H1 (cell line): ENCODE measurements at regions not wholly inside any gene's neighbourhood (a gene's known extent, or its start where the extent isn't known, plus 50 kb on each side); places are given as distances from the start of the nearest gene placed in this dataset.

ENCODE experiments used
- CTCF ChIA-PET: fragments of 300-600 bp; sonication (Branson Sonifier 250); formaldehyde crosslinking; loops from one replicate; lab custom pipeline; 2021; ENCODE audit not compliant: partially characterized antibody; lab: Charles Lee
- POLR2A ChIA-PET: fragments of 300-600 bp; sonication (Branson Sonifier 250); formaldehyde crosslinking; loops from one replicate; lab custom pipeline; 2021; ENCODE audit warnings: inconsistent platforms; ENCODE audit not compliant: partially characterized antibody; lab: Charles Lee
- DNase-seq, 2 experiments: peaks; one replicate each; pipeline versions ENCODE4 v3.0.0 to v3.0.0-alpha.2; 2010 to 2022; ENCODE audit warnings: low spot score in 2 of 2, low read depth in 1 of 2, mixed read lengths in 1 of 2
- FAIRE-seq: peaks from 2 replicates; lab custom pipeline; 2011; peaks lifted over from hg19 to GRCh38; lab: Jason Lieb, UNC
- H2AFZ ChIP-seq: 2 replicates; pipeline ENCODE4 v1.8.1; 2012; ENCODE audit warnings: low read length, inconsistent platforms
- H2AK5ac ChIP-seq: 2 replicates; pipeline ENCODE4 v1.6.1; 2013; ENCODE audit warnings: low read depth, low read length
- H2BK120ac ChIP-seq: replicated peaks from 2 replicates; pipeline ENCODE3; 2013; ENCODE audit warnings: low read depth, low read length, inconsistent platforms
- H2BK12ac ChIP-seq: 2 replicates; pipeline ENCODE4 v1.6.1; 2013; ENCODE audit warnings: low read depth, low read length
- H2BK15ac ChIP-seq: 2 replicates; pipeline ENCODE4 v1.6.1; 2013; ENCODE audit warnings: low read length
- H2BK20ac ChIP-seq: 2 replicates; pipeline ENCODE4 v1.6.1; 2013; ENCODE audit warnings: low read length
- H2BK5ac ChIP-seq: 2 replicates; pipeline ENCODE4 v1.6.1; 2013; ENCODE audit warnings: low read depth, low read length
- H3K14ac ChIP-seq: 2 replicates; pipeline ENCODE4 v1.6.1; 2013; ENCODE audit warnings: inconsistent platforms; ENCODE audit not compliant: insufficient read length
- H3K18ac ChIP-seq: 2 replicates; pipeline ENCODE4 v1.6.1; 2013; ENCODE audit warnings: low read length; ENCODE audit errors: extremely low read depth
- H3K23ac ChIP-seq: 2 replicates; pipeline ENCODE4 v1.6.1; 2013; ENCODE audit warnings: inconsistent platforms; ENCODE audit not compliant: insufficient read length
- H3K23me2 ChIP-seq: 2 replicates; pipeline ENCODE4 v1.6.1; 2013; ENCODE audit warnings: low read depth, low read length
- H3K27ac ChIP-seq: 2 replicates; pipeline ENCODE4 v1.6.1; 2011; ENCODE audit warnings: low read depth, low read length, inconsistent platforms
- H3K27me3 ChIP-seq, 4 experiments: replicated peaks in 1 of 4; 1 replicate in 1 of 4; 2 replicates in 3 of 4; pipeline versions ENCODE4 v1.6.1 to v1.8.1; 2011 to 2013; ENCODE audit warnings: low read length in 3 of 4, mild to moderate bottlenecking in 3 of 4, inconsistent platforms in 2 of 4, mixed read lengths in 2 of 4, moderate library complexity in 1 of 4; ENCODE audit not compliant: control insufficient read depth in 3 of 4, insufficient read depth in 3 of 4; ENCODE audit errors: extremely low read depth in 1 of 4
- H3K36me3 ChIP-seq, 4 experiments: 2 replicates each; pipeline versions ENCODE4 v1.6.1 to v1.8.1; 2011 to 2013; ENCODE audit warnings: mild to moderate bottlenecking in 4 of 4, low read length in 3 of 4, moderate library complexity in 2 of 4, control low read depth in 1 of 4, inconsistent platforms in 1 of 4; ENCODE audit not compliant: insufficient read depth in 4 of 4, control insufficient read depth in 2 of 4
- H3K4ac ChIP-seq: replicated peaks from 2 replicates; pipeline ENCODE3; 2013; ENCODE audit warnings: low read length, low read depth, mixed read lengths, inconsistent platforms; ENCODE audit not compliant: insufficient read length
- H3K4me1 ChIP-seq, 4 experiments: replicated peaks in 1 of 4; 1 replicate in 1 of 4; 2 replicates in 3 of 4; pipeline versions ENCODE4 v1.6.1 to v1.8.1; 2011 to 2013; ENCODE audit warnings: low read length in 3 of 4, inconsistent platforms in 2 of 4, mixed read lengths in 1 of 4; ENCODE audit not compliant: insufficient read depth in 4 of 4, control insufficient read depth in 3 of 4
- H3K4me2 ChIP-seq, 2 experiments: 2 replicates each; pipeline versions ENCODE4 v1.6.1 to v1.8.1; 2011 to 2013; ENCODE audit warnings: low read depth in 2 of 2, low read length in 2 of 2, control low read depth in 1 of 2, inconsistent platforms in 1 of 2, mild to moderate bottlenecking in 1 of 2; ENCODE audit not compliant: insufficient read depth in 1 of 2
- H3K4me3 ChIP-seq, 4 experiments: fragments of 200-600, 300-600 bp in 1 of 4; sonication (generic), shearing (Covaris generic), sonication (Bioruptor Twin) in 1 of 4; 2 replicates each; pipeline versions ENCODE4 v1.5.1 to v1.8.1; 2011 to 2016; ENCODE audit warnings: low read length in 4 of 4, low read depth in 3 of 4, control low read depth in 2 of 4, inconsistent platforms in 2 of 4, mild to moderate bottlenecking in 2 of 4, mixed read lengths in 1 of 4, moderate library complexity in 1 of 4; ENCODE audit not compliant: insufficient read depth in 2 of 4; ENCODE audit errors: extremely low read depth in 1 of 4
- H3K56ac ChIP-seq: replicated peaks from 2 replicates; pipeline ENCODE3; 2013; ENCODE audit warnings: low read depth, mild to moderate bottlenecking, mixed read lengths, low read length, inconsistent platforms; ENCODE audit not compliant: insufficient read length
- H3K79me1 ChIP-seq: 2 replicates; pipeline ENCODE4 v1.6.1; 2013; ENCODE audit warnings: low read depth, low read length, control low read depth
- H3K79me2 ChIP-seq, 2 experiments: 2 replicates each; pipeline versions ENCODE4 v1.6.1 to v1.8.1; 2012 to 2013; ENCODE audit warnings: low read length in 2 of 2, mild to moderate bottlenecking in 2 of 2, inconsistent platforms in 1 of 2; ENCODE audit not compliant: insufficient read depth in 2 of 2, control insufficient read depth in 1 of 2
- H3K9ac ChIP-seq, 4 experiments: replicated peaks in 1 of 4; 1 replicate in 1 of 4; 2 replicates in 3 of 4; pipeline versions ENCODE4 v1.6.1 to v1.8.1; 2011 to 2013; ENCODE audit warnings: low read depth in 3 of 4, low read length in 3 of 4, control low read depth in 2 of 4, mild to moderate bottlenecking in 2 of 4, moderate library complexity in 2 of 4, inconsistent platforms in 1 of 4; ENCODE audit errors: extremely low read depth in 1 of 4
- H3K9me3 ChIP-seq, 2 experiments: 2 replicates each; pipeline versions ENCODE4 v1.6.1 to v1.8.1; 2012 to 2013; ENCODE audit warnings: mild to moderate bottlenecking in 2 of 2, moderate library complexity in 2 of 2, control low read depth in 1 of 2, inconsistent platforms in 1 of 2, low read depth in 1 of 2, low read length in 1 of 2, mixed read lengths in 1 of 2; ENCODE audit not compliant: insufficient read depth in 2 of 2
- H4K20me1 ChIP-seq, 2 experiments: replicated peaks in 1 of 2; 2 replicates each; pipeline versions ENCODE3 to v1.8.1; 2011 to 2013; ENCODE audit warnings: inconsistent platforms in 2 of 2, low read length in 2 of 2, mild to moderate bottlenecking in 1 of 2; ENCODE audit not compliant: insufficient read depth in 2 of 2, control insufficient read depth in 1 of 2
- H4K5ac ChIP-seq: 2 replicates; pipeline ENCODE4 v1.6.1; 2013; ENCODE audit warnings: low read length, low read depth, mixed read lengths, inconsistent platforms; ENCODE audit not compliant: insufficient read length
- H4K8ac ChIP-seq: 2 replicates; pipeline ENCODE4 v1.8.0; 2013; ENCODE audit warnings: mild to moderate bottlenecking, moderate library complexity, low read length, inconsistent platforms; ENCODE audit not compliant: insufficient read depth; ENCODE audit errors: extremely low read depth
- H4K91ac ChIP-seq: replicated peaks from 2 replicates; pipeline ENCODE3; 2013; ENCODE audit warnings: low read length, mixed read lengths, inconsistent platforms; ENCODE audit not compliant: insufficient read length
- EGR1 ChIP-seq: IDR thresholded peaks from 2 replicates; pipeline ENCODE4 v1.6.1; 2011; ENCODE audit warnings: low read depth, low read length, borderline replicate concordance
- SIRT6 ChIP-seq: IDR thresholded peaks from one replicate; pipeline ENCODE4 v1.7.1; 2012; ENCODE audit warnings: low read length, inconsistent platforms
- TAF7 ChIP-seq: optimal IDR thresholded peaks from 2 replicates; pipeline ENCODE3; 2011; ENCODE audit warnings: low read depth, mild to moderate bottlenecking, inconsistent platforms, low read length, moderate library complexity, borderline replicate concordance
- WGBS, 2 experiments: shearing (Covaris generic) in 1 of 2; methylation state at CpG; one replicate each; pipeline versions ENCODE4 v1.1.6 to v1.1.7; 2013 to 2015; ENCODE audit warnings: low lambda C conversion rate in 2 of 2, mixed read lengths in 2 of 2, inconsistent platforms in 1 of 2, low coverage in 1 of 2, missing lambda C conversion rate in 1 of 2; ENCODE audit not compliant: insufficient replicate concordance in 2 of 2, insufficient coverage in 1 of 2, insufficient read length in 1 of 2; ENCODE audit errors: extremely low coverage in 1 of 2, missing lambda C conversion rate in 1 of 2; 5-methylcytosine and 5-hydroxymethylcytosine counted together

- H3K56ac ChIP-seq: no peak overlapping the region
- H3K4me2 ChIP-seq: no peak overlapping the region
- H3K9ac ChIP-seq: no peak overlapping the region
- no peak overlapping the region for H4K91ac ChIP-seq
- no peaks in the 10 kb centered on the region for H3K4me1 ChIP-seq
- peak overlapping the region; percentile 31; the same call in 1 of the 2 replicates for H4K8ac ChIP-seq
- FAIRE-seq (no peak), DNase-seq (no peak)
- H2BK5ac ChIP-seq: no peak overlapping the region
- H3K27ac ChIP-seq: no peak overlapping the region
- no peak overlapping the region for H4K5ac ChIP-seq
- H3K27me3 ChIP-seq: no peaks in the 10 kb centered on the region
- no peak overlapping the region for H2BK12ac ChIP-seq
- no peak overlapping the region for H2AK5ac ChIP-seq
- H3K79me1 ChIP-seq: no peaks in the 10 kb centered on the region
- CTCF ChIA-PET: no interaction called here
- H4K20me1 ChIP-seq: no peaks in the 10 kb centered on the region
- H2BK20ac ChIP-seq: no peak overlapping the region
- TF ChIP-seq TAF7 (no peak), EGR1 (no peak), SIRT6 (no peak)
- no peak overlapping the region for H3K23ac ChIP-seq
- H3K4ac ChIP-seq: no peak overlapping the region
- POLR2A ChIA-PET: interaction anchor here (1.0 kb wide), 1 partner anchor 9 kb away, joined by 3 read pairs; no protein-coding TSS in a partner anchor
- no peaks in the 10 kb centered on the region for H3K36me3 ChIP-seq
- H2BK15ac ChIP-seq: no peak overlapping the region
- no peak overlapping the region for H2AFZ ChIP-seq
- H3K4me3 ChIP-seq: no peak overlapping the region
- H3K79me2 ChIP-seq: no peaks in the 10 kb centered on the region
- WGBS, 2 experiments: 93% methylated on average over 5 of the region's 5 CpGs; no CpG with 5 or more reads in 1 of the 2 experiments
- no peak overlapping the region for H3K18ac ChIP-seq
- no peaks in the 10 kb centered on the region for H3K23me2 ChIP-seq
- no peak overlapping the region for H2BK120ac ChIP-seq
- H3K14ac ChIP-seq: no peak overlapping the region
- H3K9me3 ChIP-seq: no peaks in the 10 kb centered on the region
These were observed 204.9 kb downstream of the AXIN2 start for GRCh38 chr17:65356536-65356935.
